MM.1S (cell line): ENCODE measurements at regions not wholly inside any gene's neighbourhood (a gene's known extent, or its start where the extent isn't known, plus 50 kb on each side); places are given as distances from the start of the nearest gene placed in this dataset.

Experiments used
- DNase-seq: peaks from one replicate; pipeline ENCODE4 v3.0.0-alpha.2; 2015
- H2AFZ ChIP-seq: fragments of 300-600 bp; sonication (generic); 2 replicates; pipeline ENCODE4 v1.6.0; 2016; ENCODE audit warnings: antibody characterized with exemption, low read length
- H3F3A ChIP-seq: fragments of 300-600 bp; sonication (generic); 2 replicates; pipeline ENCODE4 v1.6.1; 2016; ENCODE audit warnings: mild to moderate bottlenecking, antibody characterized with exemption, low read length, moderate library complexity, mixed read lengths; ENCODE audit not compliant: insufficient read depth
- H3K27ac ChIP-seq: fragments of 300-600 bp; sonication (generic); 2 replicates; pipeline ENCODE4 v1.5.1; 2016; ENCODE audit warnings: mild to moderate bottlenecking, low read length
- H3K27me3 ChIP-seq: fragments of 300-600 bp; sonication (generic); replicated peaks from 2 replicates; pipeline ENCODE4 v1.6.0; 2016; ENCODE audit warnings: low read length; ENCODE audit not compliant: insufficient read depth
- H3K36me3 ChIP-seq: fragments of 300-600 bp; sonication (generic); replicated peaks from 2 replicates; pipeline ENCODE4 v1.6.1; 2016; ENCODE audit warnings: mild to moderate bottlenecking, low read length, mixed read lengths; ENCODE audit not compliant: insufficient read depth
- H3K4me1 ChIP-seq: fragments of 300-600 bp; sonication (generic); 2 replicates; pipeline ENCODE4 v1.6.1; 2016; ENCODE audit warnings: low read length, mixed read lengths
- H3K4me2 ChIP-seq: fragments of 300-600 bp; sonication (generic); 2 replicates; pipeline ENCODE4 v1.6.0; 2016; ENCODE audit warnings: low read depth, low read length
- H3K4me3 ChIP-seq: fragments of 300-600 bp; sonication (generic); 2 replicates; pipeline ENCODE4 v1.5.1; 2016; ENCODE audit warnings: low read length, mixed read lengths
- H3K79me2 ChIP-seq: fragments of 300-600 bp; sonication (generic); 2 replicates; pipeline ENCODE4 v1.6.1; 2016; ENCODE audit warnings: mixed run types, low read length, mixed read lengths
- H3K9ac ChIP-seq: fragments of 300-600 bp; sonication (generic); 2 replicates; pipeline ENCODE4 v1.6.1; 2016; ENCODE audit warnings: low read length, mixed read lengths
- H3K9me2 ChIP-seq: fragments of 300-600 bp; sonication (generic); replicated peaks from 2 replicates; pipeline ENCODE4 v1.6.1; 2016; ENCODE audit warnings: mild to moderate bottlenecking, low read length, mixed read lengths; ENCODE audit not compliant: insufficient read depth
- H3K9me3 ChIP-seq: fragments of 300-600 bp; sonication (generic); replicated peaks from 2 replicates; pipeline ENCODE4 v1.6.1; 2016; ENCODE audit warnings: mild to moderate bottlenecking, low read length, mixed read lengths; ENCODE audit not compliant: insufficient read depth
- H4K20me1 ChIP-seq: fragments of 300-600 bp; sonication (generic); 2 replicates; pipeline ENCODE4 v1.6.1; 2016; ENCODE audit warnings: mild to moderate bottlenecking, low read length, moderate library complexity, mixed read lengths; ENCODE audit not compliant: insufficient read depth
- CTCF ChIP-seq: fragments of 300-600 bp; sonication (generic); IDR thresholded peaks from 2 replicates; pipeline ENCODE4 v1.5.1; 2016; ENCODE audit warnings: antibody characterized with exemption, low read length, mixed read lengths
- EZH2 ChIP-seq: fragments of 300-600 bp; sonication (generic); optimal IDR thresholded peaks from 2 replicates; pipeline ENCODE3; 2017; ENCODE audit warnings: low read depth, mild to moderate bottlenecking, antibody characterized with exemption, low read length, mixed read lengths
- EZH2phosphoT487 ChIP-seq: fragments of 300-600 bp; sonication (generic); IDR thresholded peaks from 2 replicates; pipeline ENCODE4 v1.6.1; 2018; ENCODE audit warnings: antibody characterized with exemption, low read length

GRCh38 chr14:26990946-26991345 lies 393.1 kb upstream of the NOVA1 start:
- Histone ChIP-seq H3K4me1 (0 out of 2 replicates have a peak, but pooled peaks cover 2% of the 10 kb centered on the region), H3K79me2 (no peaks in the 10 kb centered on the region), H3K36me3 (no peaks in the 10 kb centered on the region), H2AFZ (no peak overlapping the region), H3F3A (peaks cover 5% of the 10 kb centered on the region; the same call in 1 of the 2 replicates), H3K4me2 (no peak overlapping the region), H3K4me3 (no peak overlapping the region), H3K9me2 (no peaks in the 10 kb centered on the region), H3K27ac (no peak overlapping the region), H3K9me3 (no peaks in the 10 kb centered on the region), H3K27me3 (no peaks in the 10 kb centered on the region), H4K20me1 (no peaks in the 10 kb centered on the region), H3K9ac (no peak overlapping the region)
- TF ChIP-seq EZH2: no peak
- no peak for TF ChIP-seq EZH2phosphoT487
- no peak for TF ChIP-seq CTCF
- DNase-seq: no peak

GRCh38 chr14:26992403-26993115 lies 394.7 kb upstream of the NOVA1 start:
- TF ChIP-seq EZH2: no peak
- no peak for TF ChIP-seq EZH2phosphoT487
- TF ChIP-seq CTCF: no peak
- no peaks in the 10 kb centered on the region for H3K9me3 ChIP-seq

GRCh38 chr14:26993556-26993955 lies 395.7 kb upstream of the NOVA1 start:
- H4K20me1 ChIP-seq: no peaks in the 10 kb centered on the region

More at GRCh38 chr14:26992403-26993115, 394.7 kb upstream of the NOVA1 start:
- no peaks in the 10 kb centered on the region for H3K79me2 ChIP-seq
- H3K9me2 ChIP-seq: no peaks in the 10 kb centered on the region
- H3K4me2 ChIP-seq: no peak overlapping the region
- H3F3A ChIP-seq: peaks cover 3% of the 10 kb centered on the region; the same call in 1 of the 2 replicates
- no peak for DNase-seq
- no peak overlapping the region for H3K27ac ChIP-seq
- H3K4me3 ChIP-seq: no peak overlapping the region
- no peaks in the 10 kb centered on the region for H3K27me3 ChIP-seq
- H2AFZ ChIP-seq: no peak overlapping the region
- no peaks in the 10 kb centered on the region for H3K4me1 ChIP-seq
- no peak overlapping the region for H3K9ac ChIP-seq
- no peaks in the 10 kb centered on the region for H3K36me3 ChIP-seq
- no peaks in the 10 kb centered on the region for H4K20me1 ChIP-seq

More at GRCh38 chr14:26993556-26993955, 395.7 kb upstream of the NOVA1 start:
- Histone ChIP-seq H3K27ac (no peak overlapping the region), H3F3A (no peaks in the 10 kb centered on the region), H3K9me3 (no peaks in the 10 kb centered on the region), H3K9me2 (no peaks in the 10 kb centered on the region), H3K4me2 (no peak overlapping the region), H3K36me3 (no peaks in the 10 kb centered on the region), H3K4me3 (no peak overlapping the region), H3K79me2 (no peaks in the 10 kb centered on the region), H3K9ac (no peak overlapping the region), H2AFZ (no peak overlapping the region), H3K4me1 (no peaks in the 10 kb centered on the region), H3K27me3 (no peaks in the 10 kb centered on the region)
- no peak for DNase-seq
- TF ChIP-seq EZH2phosphoT487 (no peak), CTCF (no peak)
